ENCODE measurements at regions not wholly inside any gene's neighbourhood (a gene's known extent, or its start where the extent isn't known, plus 50 kb on each side); places are given as distances from the start of the nearest gene placed in this dataset.

DNA sequence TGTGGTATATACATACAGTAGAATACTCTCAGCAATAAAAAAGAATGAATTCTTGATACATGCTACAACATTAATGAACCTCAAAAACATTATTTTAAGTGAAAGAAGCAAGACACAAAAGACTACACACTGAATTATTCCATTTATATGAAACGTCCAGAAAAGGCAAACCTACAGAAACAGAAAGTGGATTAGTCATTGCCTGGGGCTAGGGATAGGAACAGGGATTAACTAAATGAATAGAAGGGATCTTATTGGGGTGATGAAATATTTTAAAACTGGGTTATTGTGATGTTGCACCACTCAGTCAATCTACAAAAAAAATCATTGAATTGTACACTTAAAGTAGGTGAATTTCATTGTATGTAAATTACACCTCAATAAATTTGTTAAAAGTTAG, 326.7 kb downstream of the PIK3R1 start:
- no peaks in the 10 kb centered on the region for H3K9me3 Mint-ChIP-seq
- H3K36me3 Mint-ChIP-seq, result no peaks in the 10 kb centered on the region
- ATAC-seq (no peak), DNase-seq (ENCODE audit: low spot score in 2 of 2) (no peak)
- no peak overlapping the region for H3K27ac Mint-ChIP-seq

DNA sequence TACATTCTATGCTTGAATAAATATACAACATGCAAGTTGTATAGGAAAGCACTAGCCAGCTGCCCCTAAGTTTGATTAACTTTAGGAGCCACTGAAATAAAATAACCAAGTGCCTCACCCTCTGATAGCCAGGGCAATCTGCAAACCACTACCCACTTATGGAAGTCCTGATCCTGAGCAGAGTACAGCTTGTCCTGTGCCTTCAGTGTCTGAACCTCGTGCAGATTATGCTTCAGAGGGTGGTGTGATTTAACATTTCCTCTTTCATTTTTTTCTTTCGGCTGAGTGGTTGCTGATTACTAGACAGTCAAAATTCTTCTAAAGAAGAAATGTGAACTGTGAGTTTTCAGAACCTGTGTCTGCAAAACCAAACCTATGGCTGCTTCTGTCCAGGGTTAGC, 327.7 kb downstream of the PIK3R1 start:
- Mint-ChIP-seq H3K9me3 (no peaks in the 10 kb centered on the region), H3K27ac (no peak overlapping the region), H3K36me3 (no peaks in the 10 kb centered on the region)
- DNase-seq (ENCODE audit: low spot score in 2 of 2) (no peak), ATAC-seq (no peak)

DNA sequence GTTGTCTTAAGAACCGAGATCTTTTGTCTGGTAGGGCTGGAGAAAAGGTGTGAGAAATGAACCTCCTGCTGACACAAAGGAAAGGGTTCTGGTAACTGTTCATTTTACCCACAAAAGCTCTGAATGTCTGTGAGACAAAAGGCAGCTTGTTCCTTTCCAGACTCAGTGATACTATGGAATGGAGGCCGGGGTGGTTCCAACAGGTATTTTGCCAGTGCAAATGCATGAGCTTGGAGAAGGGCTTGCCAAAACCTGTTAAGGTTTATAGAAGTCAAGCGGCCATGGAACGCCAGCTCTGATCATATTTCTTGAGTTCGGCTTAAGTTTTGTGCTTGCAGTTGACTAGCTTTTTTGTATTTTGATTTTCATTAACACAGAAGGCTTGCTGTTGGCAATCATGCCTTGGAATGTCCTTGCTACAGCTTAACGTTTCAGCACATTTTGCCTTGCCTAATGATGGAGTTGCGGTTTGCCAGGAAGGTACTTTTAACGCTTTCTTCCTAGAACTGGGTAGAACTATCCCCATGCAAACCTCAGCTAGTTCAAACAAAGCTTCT, 328.6 kb downstream of the PIK3R1 start:
- Mint-ChIP-seq H3K27ac (no peak overlapping the region), H3K36me3 (no peaks in the 10 kb centered on the region), H3K9me3 (no peaks in the 10 kb centered on the region)
- ATAC-seq (no peak), DNase-seq (ENCODE audit: low spot score in 2 of 2) (no peak)

DNA sequence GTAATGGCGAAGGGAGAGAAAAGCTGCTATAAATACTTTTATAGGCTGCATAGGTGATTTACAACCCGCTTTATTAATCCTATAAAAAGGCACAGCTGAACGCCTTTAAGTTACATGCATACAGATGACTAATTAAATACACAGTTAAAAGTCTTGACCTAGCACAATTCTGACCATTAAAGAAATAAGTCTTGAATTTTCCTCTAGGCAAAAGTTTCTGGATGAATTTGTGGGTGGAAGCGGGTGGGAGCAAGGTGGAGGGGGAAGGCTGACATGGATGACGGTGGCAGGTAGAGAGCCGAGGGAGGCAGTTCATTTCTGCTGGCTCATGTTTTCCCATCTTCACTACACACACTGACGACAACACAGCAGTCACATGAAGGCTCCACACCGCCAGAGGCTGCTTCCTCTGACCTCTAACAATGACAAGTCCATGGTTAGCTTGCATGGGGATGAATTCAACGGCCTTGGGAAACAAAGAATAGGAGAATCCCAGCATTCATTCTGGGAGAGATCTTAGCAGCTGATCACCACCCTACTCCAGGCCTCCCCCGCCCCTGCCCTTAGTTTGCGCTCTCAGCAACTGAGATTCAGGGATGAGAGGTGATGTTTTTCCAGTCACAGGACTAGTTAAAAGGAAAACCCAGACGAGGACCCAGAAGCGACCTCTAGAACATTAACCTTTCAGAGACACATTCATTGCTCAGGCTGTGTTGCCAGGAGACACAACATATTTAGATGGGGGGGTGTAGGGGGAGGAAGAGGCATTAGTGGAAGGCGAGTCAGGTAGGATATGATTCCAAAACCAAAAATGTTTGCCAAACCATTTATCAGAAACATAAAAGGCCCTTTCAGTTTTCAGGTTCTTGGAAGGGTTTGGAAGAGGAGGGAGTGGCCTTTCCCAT, 329.3 kb downstream of the PIK3R1 start:
- DNase-seq (ENCODE audit: low spot score in 2 of 2), result no peak
- no peaks in the 10 kb centered on the region for H3K9me3 Mint-ChIP-seq
- H3K27ac Mint-ChIP-seq, result no peak overlapping the region
- no peaks in the 10 kb centered on the region for H3K36me3 Mint-ChIP-seq
- ATAC-seq, result no peak

DNA sequence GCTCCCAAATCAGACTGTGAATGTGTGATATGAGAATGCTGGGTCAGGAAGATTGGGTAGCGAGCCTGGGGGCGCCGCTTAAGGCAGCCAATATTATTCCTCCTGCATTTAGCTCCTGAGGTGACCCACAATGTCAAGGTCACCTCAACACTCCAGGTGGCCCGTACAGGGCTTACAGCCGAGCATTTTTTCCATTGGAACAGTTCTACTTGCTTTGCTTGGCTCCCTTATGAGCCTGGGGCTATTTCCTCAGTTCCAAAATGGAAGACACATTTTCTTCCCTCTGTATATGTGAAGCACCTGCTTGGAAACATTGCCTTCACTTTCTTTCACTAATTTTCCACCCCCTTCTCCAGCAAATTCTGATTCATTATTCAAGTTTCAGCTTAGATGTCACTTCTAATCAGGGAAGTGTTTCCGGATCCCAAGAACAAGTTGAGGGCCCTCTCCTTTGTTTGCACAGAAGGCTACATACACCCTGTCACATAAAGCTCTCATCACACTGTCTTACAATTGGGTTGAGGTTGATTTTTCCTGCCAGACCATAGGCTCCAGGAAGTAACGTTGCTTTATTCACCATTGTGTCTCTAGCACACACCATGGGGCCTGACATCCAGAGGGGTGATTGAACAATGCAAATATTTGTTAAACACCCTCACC, 330.2 kb downstream of the PIK3R1 start:
- Mint-ChIP-seq H3K9me3 (no peaks in the 10 kb centered on the region), H3K27ac (no peak overlapping the region), H3K36me3 (no peaks in the 10 kb centered on the region)
- DNase-seq (ENCODE audit: low spot score in 2 of 2) (no peak), ATAC-seq (no peak)

DNA sequence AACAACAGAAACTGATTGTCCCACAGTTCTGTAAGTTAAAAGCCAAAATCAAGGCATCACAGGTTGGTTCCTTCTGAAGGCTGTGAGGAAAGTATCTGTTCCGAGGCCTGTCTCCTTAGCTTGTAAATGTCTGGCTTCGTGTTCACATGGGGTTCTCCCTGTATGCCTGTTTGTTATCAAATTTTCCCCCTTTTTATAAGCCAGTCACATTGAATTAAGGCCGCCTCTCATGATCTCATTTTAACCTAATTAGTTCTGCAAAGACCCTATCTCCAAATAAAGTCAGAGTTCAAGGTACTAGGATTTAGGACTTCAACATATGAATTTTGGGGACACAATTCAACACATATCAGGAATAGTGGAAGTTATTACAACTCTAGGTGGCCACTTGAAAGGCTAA, 331.5 kb downstream of the PIK3R1 start:
- Mint-ChIP-seq H3K36me3 (no peaks in the 10 kb centered on the region), H3K9me3 (no peaks in the 10 kb centered on the region), H3K27ac (no peak overlapping the region)
- DNase-seq (ENCODE audit: low spot score in 2 of 2) (no peak), ATAC-seq (no peak)

DNA sequence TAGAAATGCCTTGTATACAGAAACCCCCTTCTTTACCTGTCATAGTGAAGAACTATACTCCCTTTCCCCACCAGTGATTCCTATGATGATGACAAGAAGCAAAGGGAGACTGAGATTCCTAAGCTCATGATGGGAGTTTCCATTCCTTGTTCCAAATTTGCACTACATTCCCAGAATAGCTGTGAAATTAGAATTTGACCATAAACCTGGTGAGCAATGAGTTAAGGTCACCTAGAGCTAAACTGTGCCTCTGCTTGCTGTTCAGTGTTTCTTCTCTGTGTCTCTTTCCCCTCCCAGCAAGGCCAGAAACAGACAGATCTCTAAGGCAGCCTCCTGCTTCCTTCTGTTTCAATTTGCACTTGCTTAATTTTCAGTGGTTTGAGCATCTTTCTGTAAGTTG, 332.1 kb downstream of the PIK3R1 start:
- H3K36me3 Mint-ChIP-seq, result no peaks in the 10 kb centered on the region

DNA sequence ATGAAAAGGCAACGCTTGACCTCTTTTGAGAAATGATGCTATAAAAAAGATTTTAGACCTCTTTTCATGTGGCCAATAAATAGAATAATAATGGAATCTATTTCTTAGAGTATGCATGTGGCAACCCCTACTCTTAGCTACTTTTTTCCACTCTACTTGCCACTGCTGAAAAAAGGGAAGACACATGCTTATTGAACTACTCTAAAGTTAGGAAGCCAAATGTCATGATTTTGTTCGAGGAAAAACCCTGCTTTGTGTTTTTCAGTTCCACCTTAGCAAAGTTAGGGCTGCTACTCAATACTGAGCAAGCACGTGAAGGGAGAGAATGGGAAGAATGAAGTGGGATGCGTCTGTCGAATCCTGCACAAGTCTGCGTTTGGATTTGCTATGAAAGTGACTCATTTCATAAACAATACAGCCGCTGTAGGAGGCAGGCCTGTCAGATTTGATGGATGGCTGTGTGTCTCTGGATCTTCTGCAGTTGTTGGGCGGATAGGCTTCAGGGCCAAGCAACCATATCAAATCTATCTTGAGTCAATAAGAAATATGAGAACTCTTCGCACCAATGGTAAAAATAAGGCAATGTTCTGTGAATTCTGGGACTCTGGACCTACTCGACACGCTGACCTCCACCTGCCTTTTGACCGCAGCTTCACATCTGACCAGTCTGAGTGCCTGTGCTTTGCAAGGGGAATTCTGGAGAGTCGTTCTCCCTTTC, 333.6 kb downstream of the PIK3R1 start:
- Mint-ChIP-seq H3K27ac (no peak overlapping the region), H3K36me3 (no peaks in the 10 kb centered on the region), H3K9me3 (no peaks in the 10 kb centered on the region)
- DNase-seq (ENCODE audit: low spot score in 2 of 2), result no peak
- no peak for ATAC-seq

More for the DNA sequence above, 332.1 kb downstream of the PIK3R1 start:
- H3K27ac Mint-ChIP-seq, result no peak overlapping the region
- ATAC-seq (no peak), DNase-seq (ENCODE audit: low spot score in 2 of 2) (no peak)
- no peaks in the 10 kb centered on the region for H3K9me3 Mint-ChIP-seq

DNA sequence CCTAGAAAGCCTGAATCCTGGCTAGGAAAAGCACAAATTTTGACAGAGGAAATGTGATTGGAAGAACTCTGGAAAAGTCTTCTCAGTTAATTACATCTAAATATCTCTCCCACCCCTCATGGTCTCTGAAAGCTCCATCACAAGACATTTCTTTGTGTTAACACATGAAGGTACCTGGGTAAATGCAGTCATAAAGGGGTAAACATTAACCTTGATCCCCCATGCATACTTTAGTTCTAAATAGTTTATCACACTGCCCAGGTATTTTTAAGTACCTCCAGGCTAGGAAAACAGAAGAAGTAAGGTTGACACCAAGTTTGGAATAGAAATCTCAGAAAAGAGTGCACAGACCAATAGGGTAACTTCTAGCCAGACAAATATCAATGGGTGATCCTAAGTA, 334.5 kb downstream of the PIK3R1 start:
- no peaks in the 10 kb centered on the region for H3K9me3 Mint-ChIP-seq
- ATAC-seq, result no peak
- no peak for DNase-seq (ENCODE audit: low spot score in 2 of 2)

DNA sequence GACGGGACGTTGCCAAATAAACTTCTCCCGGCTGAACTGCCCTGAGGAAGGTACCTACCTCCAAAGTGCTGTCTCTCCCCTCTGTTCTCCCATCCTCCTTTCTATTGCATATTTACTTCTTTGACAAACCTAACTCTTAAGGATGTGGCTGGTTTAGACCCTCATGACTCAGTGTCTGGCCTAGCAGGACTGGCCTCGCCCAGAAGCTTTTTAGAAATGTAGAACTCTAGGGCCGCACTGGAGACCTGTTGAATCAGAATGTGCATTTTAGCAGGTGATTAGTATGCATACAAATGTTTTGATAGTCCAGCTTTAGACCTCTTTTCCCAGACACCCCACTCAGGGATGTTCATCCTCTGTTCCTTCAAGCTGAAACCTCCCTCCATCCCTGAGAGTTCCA, 335.9 kb downstream of the PIK3R1 start:
- ATAC-seq (no peak), DNase-seq (ENCODE audit: low spot score in 2 of 2) (no peak)
- H3K27ac Mint-ChIP-seq, result no peak overlapping the region

More for the DNA sequence above, 334.5 kb downstream of the PIK3R1 start:
- H3K27ac Mint-ChIP-seq, result no peak overlapping the region
- H3K36me3 Mint-ChIP-seq, result no peaks in the 10 kb centered on the region

DNA sequence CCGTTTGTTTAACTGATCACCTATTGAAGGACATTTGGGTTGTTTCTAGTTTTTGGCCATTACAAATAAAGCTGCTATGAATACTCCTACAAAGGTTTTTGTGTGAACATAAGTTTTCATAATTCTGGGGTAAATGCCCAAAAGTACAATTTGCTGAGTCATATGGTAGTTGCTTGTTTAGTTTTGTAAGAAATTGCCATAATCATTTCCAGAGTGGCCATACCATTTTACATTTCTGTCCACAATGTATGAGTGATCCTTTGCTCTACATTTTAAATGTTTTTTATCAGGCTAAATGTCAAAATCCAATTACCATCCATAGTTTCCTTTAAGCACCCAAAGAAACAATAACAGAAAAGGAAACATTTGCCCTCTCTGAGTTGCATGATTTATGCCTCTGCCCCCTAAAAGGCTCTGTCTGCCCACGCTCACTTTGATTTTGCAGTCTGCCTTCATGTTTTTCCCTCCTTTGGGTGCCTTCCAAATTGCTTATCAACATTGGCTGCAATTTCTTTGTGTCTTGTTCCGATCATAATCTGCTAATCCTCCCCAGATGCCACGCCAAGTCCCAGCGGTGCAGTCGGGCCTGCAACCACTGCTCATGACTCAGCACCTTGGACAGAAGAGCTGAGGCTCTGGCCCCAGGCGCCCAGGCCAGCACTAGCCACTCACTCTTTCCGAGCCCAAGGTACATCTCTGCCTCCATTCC, 339.2 kb downstream of the PIK3R1 start:
- ATAC-seq (no peak), DNase-seq (ENCODE audit: low spot score in 2 of 2) (no peak)
- Mint-ChIP-seq H3K9me3 (no peaks in the 10 kb centered on the region), H3K36me3 (no peaks in the 10 kb centered on the region), H3K27ac (no peak overlapping the region)

More for the DNA sequence above, 335.9 kb downstream of the PIK3R1 start:
- Mint-ChIP-seq H3K36me3 (no peaks in the 10 kb centered on the region), H3K9me3 (no peaks in the 10 kb centered on the region)

DNA sequence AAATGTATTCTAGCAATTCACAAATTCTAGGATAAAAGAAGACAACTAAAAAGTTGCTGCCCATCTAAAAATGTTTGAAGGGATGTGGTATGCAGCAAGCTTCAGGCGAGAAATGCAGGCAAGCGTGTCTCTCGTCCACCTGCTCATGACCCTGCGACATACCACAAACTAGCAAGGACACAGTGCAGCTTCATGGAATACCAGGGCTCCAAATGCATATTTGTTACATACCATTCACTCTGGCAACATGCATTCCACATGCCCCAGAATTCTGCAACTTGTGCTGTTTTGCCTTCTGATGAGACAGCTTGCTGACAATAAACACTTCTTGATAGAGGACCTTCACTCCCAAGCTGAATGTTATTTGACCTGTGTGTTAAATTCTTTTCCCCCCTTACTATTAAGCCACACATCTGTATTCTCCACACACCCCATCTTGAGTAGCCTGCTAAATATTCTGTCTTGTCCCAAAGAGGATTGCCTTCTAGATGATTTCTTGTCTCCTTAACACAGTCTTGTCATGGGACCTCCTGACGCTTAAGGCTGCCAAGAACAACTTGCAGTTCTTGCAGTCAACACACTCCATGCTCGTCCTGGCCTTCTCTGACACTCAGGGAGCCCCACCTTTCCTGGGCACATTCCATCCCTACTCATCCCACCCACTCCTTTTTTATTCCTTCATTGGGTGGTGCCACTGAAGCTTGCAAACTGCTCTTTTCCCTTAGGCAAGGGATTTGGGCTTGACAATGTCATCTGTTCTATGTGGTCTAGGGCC, 340.5 kb downstream of the PIK3R1 start:
- H3K9me3 Mint-ChIP-seq, result no peaks in the 10 kb centered on the region
- no peaks in the 10 kb centered on the region for H3K36me3 Mint-ChIP-seq
- no peak overlapping the region for H3K27ac Mint-ChIP-seq
- DNase-seq (ENCODE audit: low spot score in 2 of 2) (no peak), ATAC-seq (no peak)

DNA sequence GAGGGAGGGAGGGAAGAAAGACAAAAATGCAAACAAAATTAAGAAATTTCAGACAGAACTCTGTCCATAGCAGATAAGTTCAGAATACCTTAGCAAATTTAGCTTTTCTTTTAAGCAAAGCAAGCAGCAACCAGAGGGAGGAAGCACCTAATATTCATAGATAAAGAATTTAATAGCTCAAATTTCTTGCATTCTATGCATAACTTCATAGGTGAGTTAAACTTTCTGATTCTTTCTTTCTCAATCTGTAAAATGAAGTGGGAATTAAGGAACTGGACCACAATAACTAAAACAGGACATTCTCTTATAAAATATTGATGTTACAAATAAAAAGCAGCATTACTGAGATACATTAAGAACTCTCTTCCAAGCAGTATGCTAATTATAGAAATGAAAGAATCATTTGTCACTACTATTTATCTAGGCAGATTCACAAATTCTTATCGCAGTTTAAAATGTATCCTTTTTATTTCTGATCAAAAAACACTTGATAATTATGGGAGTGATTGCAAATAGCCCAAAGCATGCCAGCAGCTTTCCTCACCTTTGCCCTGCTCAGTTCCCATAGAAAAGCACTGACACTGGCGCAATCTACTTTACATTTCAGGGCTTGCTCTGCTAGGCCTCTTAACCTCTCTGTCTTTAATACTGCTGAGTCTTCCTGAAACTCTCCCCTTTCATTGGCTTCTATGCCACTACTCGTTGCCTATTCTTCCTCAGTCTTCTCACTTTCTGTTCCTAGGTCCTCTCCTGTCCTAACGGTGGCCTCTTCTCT, 341.8 kb downstream of the PIK3R1 start:
- Mint-ChIP-seq H3K27ac (no peak overlapping the region), H3K36me3 (no peaks in the 10 kb centered on the region), H3K9me3 (no peaks in the 10 kb centered on the region)
- no peak for ATAC-seq
- DNase-seq (ENCODE audit: low spot score in 2 of 2), result no peak

DNA sequence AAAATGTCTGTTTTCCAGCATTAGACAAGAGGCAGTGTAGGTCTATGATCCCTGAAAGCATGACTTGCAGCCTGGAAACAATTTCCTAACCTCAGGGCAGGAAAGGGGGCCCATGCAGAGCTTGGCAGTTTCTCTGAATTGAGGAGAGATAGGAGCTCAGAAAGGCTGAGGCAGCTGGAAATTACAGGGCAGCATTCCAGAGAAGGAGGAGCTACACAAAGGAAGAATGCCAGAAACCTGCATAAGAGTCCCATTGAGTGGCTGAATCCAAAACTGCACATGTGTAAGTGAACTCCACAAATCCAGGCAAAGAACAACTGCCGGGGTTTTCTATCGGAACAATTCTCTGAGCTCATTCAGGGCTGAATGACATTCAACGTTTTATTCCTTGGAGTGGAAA, 346.8 kb downstream of the PIK3R1 start:
- DNase-seq (ENCODE audit: low spot score in 2 of 2), result no peak
- no peak overlapping the region for H3K27ac Mint-ChIP-seq
- no peak for ATAC-seq
- peaks cover 14 to 21% of the 10 kb centered on the region in 2 donors for H3K9me3 Mint-ChIP-seq
- H3K36me3 Mint-ChIP-seq, result peaks cover 0 to 4% of the 10 kb centered on the region in 2 donors

DNA sequence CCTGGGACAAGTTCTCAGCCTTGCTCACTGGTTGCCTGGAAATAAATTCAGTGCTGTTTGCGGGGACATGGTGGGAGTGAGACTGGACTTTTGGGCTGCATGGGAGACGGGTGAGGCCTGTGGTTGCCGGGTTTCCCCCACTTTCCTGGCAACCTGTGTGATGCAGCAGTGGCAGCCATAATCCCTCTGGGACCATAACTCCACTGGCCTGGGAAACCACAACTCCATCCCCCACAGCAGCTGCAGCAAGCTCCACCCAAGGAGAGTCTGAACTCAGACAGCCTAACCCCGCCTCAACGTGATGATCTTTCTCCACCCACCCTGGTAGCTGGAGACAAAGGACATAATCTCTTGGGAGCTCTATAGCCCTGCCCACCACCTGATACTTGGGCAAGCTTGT, 349.9 kb downstream of the PIK3R1 start:
- H3K27ac Mint-ChIP-seq, result no peak overlapping the region
- H3K9me3 Mint-ChIP-seq, result peaks cover 20 to 21% of the 10 kb centered on the region in 2 donors
- DNase-seq (ENCODE audit: low spot score in 2 of 2) (no peak), ATAC-seq (no peak)
- peaks cover 0 to 4% of the 10 kb centered on the region in 2 donors for H3K36me3 Mint-ChIP-seq

Measured in activated naive CD4-positive, alpha-beta T cell treated with anti-CD3 and anti-CD28 coated beads, Interleukin-2, amount 50 U/mL, for 72 hours (primary cell).